Cerebellar cortex (tissue), 1 donor: ENCODE measurements at regions not wholly inside any gene's neighbourhood (a gene's known extent, or its start where the extent isn't known, plus 50 kb on each side); places are given as distances from the start of the nearest gene placed in this dataset.

ENCODE experiments used
- DNase-seq: peaks from one replicate; pipeline ENCODE4 v3.0.0-alpha.2; 2015; ENCODE audit warnings: low spot score

- no peak for DNase-seq
These were observed 519.5 kb upstream of the LRRC4C start for GRCh38 chr11:41978945-41979344.

GRCh38 chr11:41980741-41981140 is 521.3 kb upstream of the LRRC4C start:
- no peak for DNase-seq

GRCh38 chr11:41982276-41982675 is 522.8 kb upstream of the LRRC4C start:
- DNase-seq: no peak

GRCh38 chr11:41982975-41983374 is 523.5 kb upstream of the LRRC4C start:
- no peak for DNase-seq

GRCh38 chr11:41983475-41983874 is 524.0 kb upstream of the LRRC4C start:
- no peak for DNase-seq

- no peak for DNase-seq
These were observed 524.6 kb upstream of the LRRC4C start for GRCh38 chr11:41984023-41984422.

- DNase-seq: no peak
These were observed 526.3 kb upstream of the LRRC4C start for GRCh38 chr11:41985799-41986198.

GRCh38 chr11:41988951-41989572 is 529.6 kb upstream of the LRRC4C start:
- no peak for DNase-seq

GRCh38 chr11:41989823-41990380 is 530.5 kb upstream of the LRRC4C start:
- no peak for DNase-seq

GRCh38 chr11:41996533-41996932 is 537.1 kb upstream of the LRRC4C start:
- no peak for DNase-seq

GRCh38 chr11:41997844-41998401 is 538.5 kb upstream of the LRRC4C start:
- DNase-seq: no peak

- no peak for DNase-seq
These were observed 539.6 kb upstream of the LRRC4C start for GRCh38 chr11:41999066-41999465.

GRCh38 chr11:42003801-42004200 is 544.3 kb upstream of the LRRC4C start:
- no peak for DNase-seq

GRCh38 chr11:42006766-42007165 is 547.3 kb upstream of the LRRC4C start:
- DNase-seq: no peak

GRCh38 chr11:42012271-42012670 is 552.8 kb upstream of the LRRC4C start:
- no peak for DNase-seq

- no peak for DNase-seq
These were observed 554.3 kb upstream of the LRRC4C start for GRCh38 chr11:42013656-42014201.

- no peak for DNase-seq
These were observed 562.5 kb upstream of the LRRC4C start for GRCh38 chr11:42021911-42022310.

GRCh38 chr11:42023267-42023666 is 563.8 kb upstream of the LRRC4C start:
- no peak for DNase-seq

- no peak for DNase-seq
These were observed 565.8 kb upstream of the LRRC4C start for GRCh38 chr11:42025121-42025803.

- no peak for DNase-seq
These were observed 575.4 kb upstream of the LRRC4C start for GRCh38 chr11:42034826-42035225.

GRCh38 chr11:42036201-42036600 is 576.7 kb upstream of the LRRC4C start:
- DNase-seq: no peak

GRCh38 chr11:42043312-42043711 is 583.9 kb upstream of the LRRC4C start:
- no peak for DNase-seq
